Endothelial cell of umbilical vein (primary cell): ENCODE measurements at regions not wholly inside any gene's neighbourhood (a gene's known extent, or its start where the extent isn't known, plus 50 kb on each side); places are given as distances from the start of the nearest gene placed in this dataset.

Source experiments
- BruUV-seq: library from RNA; stranded (reverse); fragments of 400-500 nt; replicated peaks from 2 replicates; lab custom pipeline; 2021; lab: Mats Ljungman, UMichigan
- CTCF ChIA-PET: fragments of 300-600, 350-600 bp; sonication (Branson Sonifier 250); formaldehyde crosslinking; loops from one replicate; lab custom pipeline; 2021; ENCODE audit warnings: antibody characterized with exemption, inconsistent platforms; lab: Charles Lee
- POLR2A ChIA-PET: fragments of 300-600, 350-600 bp; sonication (Branson Sonifier 250); formaldehyde crosslinking; loops from one replicate; lab custom pipeline; 2021; ENCODE audit warnings: antibody characterized with exemption, inconsistent platforms; lab: Charles Lee
- DNase-seq: peaks from one replicate; pipeline ENCODE4 v3.0.0-alpha.2; 2011; ENCODE audit warnings: low read depth, low spot score
- FAIRE-seq: peaks from 2 replicates; lab custom pipeline; 2011; peaks lifted over from hg19 to GRCh38; lab: Jason Lieb, UNC
- H2AFZ ChIP-seq: 2 replicates; pipeline ENCODE4 v1.6.0; 2012; ENCODE audit warnings: low read depth, low read length, control low read depth, inconsistent platforms
- H3K27ac ChIP-seq: 2 replicates; pipeline ENCODE4 v1.5.1; 2011; ENCODE audit warnings: low read depth, mild to moderate bottlenecking, control low read depth, low read length, moderate library complexity; ENCODE audit not compliant: insufficient read depth
- H3K27me3 ChIP-seq, 2 experiments: 2 replicates each; pipeline versions ENCODE4 v1.6.0 to v1.6.1; 2011; ENCODE audit warnings: low read length in 2 of 2, mixed read lengths in 1 of 2; ENCODE audit not compliant: control insufficient read depth in 2 of 2, insufficient read depth in 2 of 2
- H3K36me3 ChIP-seq, 2 experiments: 2 replicates in 1 of 2; 3 replicates in 1 of 2; pipeline ENCODE4 v1.5.1; 2011; ENCODE audit warnings: low read length in 2 of 2, mild to moderate bottlenecking in 1 of 2, moderate library complexity in 1 of 2; ENCODE audit not compliant: control insufficient read depth in 2 of 2, insufficient read depth in 2 of 2; ENCODE audit errors: extremely low read depth in 1 of 2
- H3K4me1 ChIP-seq: 3 replicates; pipeline ENCODE4 v1.5.1; 2011; ENCODE audit warnings: mild to moderate bottlenecking, low read length; ENCODE audit not compliant: control insufficient read depth, insufficient read depth; ENCODE audit errors: extremely low read depth
- H3K4me2 ChIP-seq: 2 replicates; pipeline ENCODE4 v1.6.1; 2011; ENCODE audit warnings: low read length, control low read depth, mixed read lengths; ENCODE audit not compliant: insufficient read depth
- H3K4me3 ChIP-seq, 3 experiments: fragments of 200-600 bp in 1 of 3; sonication (generic), shearing (Covaris generic) in 1 of 3; replicated peaks in 1 of 3; 2 replicates each; pipeline ENCODE4 v1.5.1; 2011 to 2016; ENCODE audit warnings: control low read depth in 3 of 3, low read length in 3 of 3, mild to moderate bottlenecking in 2 of 3, inconsistent platforms in 1 of 3, low read depth in 1 of 3, moderate library complexity in 1 of 3; ENCODE audit not compliant: insufficient read depth in 1 of 3
- H3K79me2 ChIP-seq: 2 replicates; pipeline ENCODE4 v1.6.0; 2012; ENCODE audit warnings: low read length, inconsistent platforms; ENCODE audit not compliant: control insufficient read depth, insufficient read depth
- H3K9ac ChIP-seq: replicated peaks from 2 replicates; pipeline ENCODE3; 2011; ENCODE audit warnings: low read length, control low read depth; ENCODE audit not compliant: insufficient read depth; ENCODE audit errors: extremely low read depth
- H3K9me1 ChIP-seq: replicated peaks from 3 replicates; pipeline ENCODE4 v1.6.0; 2011; ENCODE audit warnings: mild to moderate bottlenecking, low read length; ENCODE audit not compliant: control insufficient read depth, insufficient read depth; ENCODE audit errors: extremely low read depth
- H3K9me3 ChIP-seq: replicated peaks from 2 replicates; pipeline ENCODE4 v1.5.1; 2012; ENCODE audit warnings: low read length, inconsistent platforms; ENCODE audit not compliant: control insufficient read depth, insufficient read depth
- H4K20me1 ChIP-seq: replicated peaks from 2 replicates; pipeline ENCODE3; 2011; ENCODE audit warnings: mild to moderate bottlenecking, low read length; ENCODE audit not compliant: control insufficient read depth, insufficient read depth; ENCODE audit errors: extremely low read depth
- EZH2 ChIP-seq: IDR thresholded peaks from 2 replicates; pipeline ENCODE4 v1.6.1; 2012; ENCODE audit warnings: borderline replicate concordance, low read depth, mild to moderate bottlenecking, moderate library complexity, low read length, inconsistent platforms; ENCODE audit not compliant: severe bottlenecking
- FOS ChIP-seq: IDR thresholded peaks from 2 replicates; pipeline ENCODE4 v1.6.1; 2011; ENCODE audit warnings: mild to moderate bottlenecking, low read length, moderate library complexity, borderline replicate concordance; ENCODE audit not compliant: insufficient read depth
- GATA2 ChIP-seq: IDR thresholded peaks from 2 replicates; pipeline ENCODE4 v1.7.0; 2011; ENCODE audit warnings: low read depth, mild to moderate bottlenecking, moderate library complexity, mixed read lengths, low read length; ENCODE audit not compliant: insufficient read length, insufficient read depth
- JUN ChIP-seq: IDR thresholded peaks from 2 replicates; pipeline ENCODE4 v1.6.1; 2011; ENCODE audit warnings: borderline replicate concordance, low read depth; ENCODE audit not compliant: insufficient read length, insufficient read depth
- MAX ChIP-seq: IDR thresholded peaks from 2 replicates; pipeline ENCODE4 v1.6.1; 2011; ENCODE audit not compliant: insufficient read depth, insufficient read length
- MYC ChIP-seq: IDR thresholded peaks from one replicate; pipeline ENCODE4 v1.6.1; 2011; ENCODE audit warnings: mild to moderate bottlenecking, low read depth, low read length
- POLR2A ChIP-seq: IDR thresholded peaks from 2 replicates; pipeline ENCODE4 v1.6.1; 2012; ENCODE audit warnings: low read depth, mild to moderate bottlenecking, control low read depth, low read length
- POLR2AphosphoS5 ChIP-seq: IDR thresholded peaks from 2 replicates; pipeline ENCODE4 v1.6.1; 2012; ENCODE audit warnings: low read depth, mild to moderate bottlenecking, control low read depth, low read length, moderate library complexity; ENCODE audit not compliant: insufficient read depth
- dilution Hi-C: fragments of 300-500 bp; cut with MboI; formaldehyde crosslinking; loops from one replicate; pipeline ENCODE4 v1.15.0; 2019; ENCODE audit warnings: low sequenced_read_pairs; ENCODE audit not compliant: extremely low pct_ligation_motif_present
- intact Hi-C: fragments of 100-400 bp; cut with micrococcal nuclease; formaldehyde crosslinking; loops from one replicate; pipeline ENCODE4 v1.10.0; 2022
- TF ChIP-seq, protein P1 (sequence below), 2 donors: IDR thresholded peaks; 1 replicate in 1 of 2; 2 replicates in 1 of 2; pipeline ENCODE4 v1.5.1; 2011; ENCODE audit warnings: low read length in 2 of 2, mild to moderate bottlenecking in 2 of 2, moderate library complexity in 2 of 2, control low read depth in 1 of 2, inconsistent platforms in 1 of 2, low read depth in 1 of 2; ENCODE audit not compliant: insufficient read depth in 1 of 2; ENCODE audit errors: extremely low read depth in 1 of 2

DNA sequence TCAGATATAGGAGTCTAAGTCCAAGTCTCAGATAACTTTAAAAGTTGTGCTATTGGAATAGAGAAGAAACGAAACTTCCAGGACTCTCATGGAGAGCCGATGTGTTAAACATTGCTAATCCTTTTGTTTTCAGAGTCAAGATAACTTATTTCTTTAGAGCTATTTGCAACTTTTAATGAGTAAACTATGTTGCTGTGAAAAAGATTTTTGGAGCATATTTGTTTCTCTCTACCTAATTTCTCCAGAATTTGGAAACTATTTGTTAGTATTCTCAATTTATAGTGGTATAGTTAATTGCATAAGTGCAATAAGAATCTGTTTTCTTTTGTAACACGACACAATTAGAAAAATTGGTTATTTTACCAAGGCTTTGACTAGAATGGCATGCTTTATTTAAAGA, 588.9 kb downstream of the NTRK3 start:
- Histone ChIP-seq H3K9me1 (no peaks in the 10 kb centered on the region), H3K4me2 (no peak overlapping the region), H3K27me3 (no peaks in the 10 kb centered on the region), H3K27ac (no peak overlapping the region), H3K36me3 (no peaks in the 10 kb centered on the region), H4K20me1 (no peaks in the 10 kb centered on the region), H3K4me3 (no peak overlapping the region), H2AFZ (no peak overlapping the region), H3K79me2 (no peaks in the 10 kb centered on the region), H3K9me3 (no peaks in the 10 kb centered on the region), H3K4me1 (no peaks in the 10 kb centered on the region), H3K9ac (no peak overlapping the region)
- intact Hi-C loops, result no loop called here
- dilution Hi-C loops, result no loop called here
- BruUV-seq, result no TSS peak
- ChIA-PET POLR2A (no interaction called here), CTCF (no interaction called here)
- TF ChIP-seq MYC (no peak), POLR2A (no peak)
- FAIRE-seq (no peak), DNase-seq (no peak)

GRCh38 chr15:87662575-87662974, 594.0 kb downstream of the NTRK3 start:
- dilution Hi-C loops, result no loop called here
- BruUV-seq, result no TSS peak
- Histone ChIP-seq H3K4me2 (no peak overlapping the region), H4K20me1 (no peaks in the 10 kb centered on the region), H3K9me3 (no peaks in the 10 kb centered on the region), H3K9me1 (no peaks in the 10 kb centered on the region), H3K27ac (no peak overlapping the region), H3K27me3 (no peaks in the 10 kb centered on the region), H3K36me3 (no peaks in the 10 kb centered on the region), H3K79me2 (no peaks in the 10 kb centered on the region), H3K4me1 (no peaks in the 10 kb centered on the region), H3K4me3 (no peak overlapping the region), H3K9ac (no peak overlapping the region), H2AFZ (no peak overlapping the region)
- no peak for FAIRE-seq
- no peak for DNase-seq
- ChIA-PET CTCF (no interaction called here), POLR2A (no interaction called here)
- intact Hi-C loops, result no loop called here
- TF ChIP-seq MAX, result no peak
- TF ChIP-seq POLR2A, result no peak
- no peak for TF ChIP-seq JUN
- TF ChIP-seq MYC, result no peak
- TF ChIP-seq GATA2, result no peak
- no peak for TF ChIP-seq FOS
- no peak for TF ChIP-seq EZH2
- TF ChIP-seq, protein P1, sequence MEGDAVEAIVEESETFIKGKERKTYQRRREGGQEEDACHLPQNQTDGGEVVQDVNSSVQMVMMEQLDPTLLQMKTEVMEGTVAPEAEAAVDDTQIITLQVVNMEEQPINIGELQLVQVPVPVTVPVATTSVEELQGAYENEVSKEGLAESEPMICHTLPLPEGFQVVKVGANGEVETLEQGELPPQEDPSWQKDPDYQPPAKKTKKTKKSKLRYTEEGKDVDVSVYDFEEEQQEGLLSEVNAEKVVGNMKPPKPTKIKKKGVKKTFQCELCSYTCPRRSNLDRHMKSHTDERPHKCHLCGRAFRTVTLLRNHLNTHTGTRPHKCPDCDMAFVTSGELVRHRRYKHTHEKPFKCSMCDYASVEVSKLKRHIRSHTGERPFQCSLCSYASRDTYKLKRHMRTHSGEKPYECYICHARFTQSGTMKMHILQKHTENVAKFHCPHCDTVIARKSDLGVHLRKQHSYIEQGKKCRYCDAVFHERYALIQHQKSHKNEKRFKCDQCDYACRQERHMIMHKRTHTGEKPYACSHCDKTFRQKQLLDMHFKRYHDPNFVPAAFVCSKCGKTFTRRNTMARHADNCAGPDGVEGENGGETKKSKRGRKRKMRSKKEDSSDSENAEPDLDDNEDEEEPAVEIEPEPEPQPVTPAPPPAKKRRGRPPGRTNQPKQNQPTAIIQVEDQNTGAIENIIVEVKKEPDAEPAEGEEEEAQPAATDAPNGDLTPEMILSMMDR (IDR thresholded peaks at IDR 0.05; ENCODE audit: extremely low read depth in 1 of 2, insufficient read depth in 1 of 2, low read depth in 1 of 2, low read length in 2 of 2), result no peak
- TF ChIP-seq POLR2AphosphoS5, result no peak
